GM23338 (cell line): ENCODE measurements at regions not wholly inside any gene's neighbourhood (a gene's known extent, or its start where the extent isn't known, plus 50 kb on each side); places are given as distances from the start of the nearest gene placed in this dataset.

Experiments
- ATAC-seq: fragments of 200-7000 bp; cut with Tn5 transposase; 3 replicates; pipeline ENCODE4 v1.9.1; 2020
- DNase-seq: peaks from one replicate; pipeline ENCODE4 v3.0.0-alpha.2; 2015; ENCODE audit warnings: low spot score
- H2AFZ ChIP-seq: fragments of 200-600 bp; sonication (generic); 2 replicates; pipeline ENCODE4 v1.8.0; 2016; ENCODE audit warnings: antibody characterized with exemption, mild to moderate bottlenecking, moderate library complexity
- H3F3A ChIP-seq: fragments of 200-600 bp; sonication (generic); replicated peaks from 2 replicates; pipeline ENCODE4 v1.8.0; 2017; ENCODE audit warnings: antibody characterized with exemption, mixed run types, low read depth
- H3K27ac ChIP-seq: fragments of 200-600 bp; sonication (generic); 2 replicates; pipeline ENCODE4 v1.6.1; 2016; ENCODE audit warnings: low read depth
- H3K27me3 ChIP-seq: fragments of 200-600 bp; sonication (generic); 2 replicates; pipeline ENCODE4 v1.8.0; 2016; ENCODE audit warnings: mild to moderate bottlenecking, mixed run types, moderate library complexity; ENCODE audit not compliant: insufficient read depth
- H3K36me3 ChIP-seq: fragments of 200-600 bp; sonication (generic); 2 replicates; pipeline ENCODE4 v1.8.0; 2016; ENCODE audit warnings: mild to moderate bottlenecking; ENCODE audit not compliant: insufficient read depth
- H3K4me1 ChIP-seq: fragments of 200-600 bp; sonication (generic); 2 replicates; pipeline ENCODE4 v1.8.0; 2016; ENCODE audit warnings: mild to moderate bottlenecking, moderate library complexity; ENCODE audit not compliant: insufficient read depth
- H3K4me2 ChIP-seq: fragments of 200-600 bp; sonication (generic); 2 replicates; pipeline ENCODE4 v1.7.1; 2017; ENCODE audit warnings: mixed run types
- H3K4me3 ChIP-seq: fragments of 200-600 bp; sonication (generic); 2 replicates; pipeline ENCODE4 v1.6.1; 2016; ENCODE audit warnings: mixed run types
- H3K79me2 ChIP-seq: fragments of 200-600 bp; sonication (generic); replicated peaks from 2 replicates; pipeline ENCODE4 v1.8.0; 2017; ENCODE audit warnings: mild to moderate bottlenecking; ENCODE audit not compliant: insufficient read depth
- H3K9me2 ChIP-seq: fragments of 200-600 bp; sonication (generic); 2 replicates; pipeline ENCODE4 v1.8.0; 2017; ENCODE audit not compliant: insufficient read depth
- H4K20me1 ChIP-seq: fragments of 200-600 bp; sonication (generic); replicated peaks from 2 replicates; pipeline ENCODE4 v1.8.0; 2017; ENCODE audit warnings: mild to moderate bottlenecking; ENCODE audit not compliant: insufficient read depth
- H3K27ac Mint-ChIP-seq: 2 replicates; pipeline ENCODE4 v1.8.0; 2020; ENCODE audit warnings: inconsistent platforms, mild to moderate bottlenecking, moderate library complexity, mixed read lengths
- H3K27me3 Mint-ChIP-seq: 3 replicates; pipeline ENCODE4 v1.8.0; 2022; ENCODE audit warnings: low read depth, mild to moderate bottlenecking, moderate library complexity, mixed read lengths, inconsistent platforms; ENCODE audit not compliant: insufficient read depth, poor library complexity
- H3K36me3 Mint-ChIP-seq: 3 replicates; pipeline ENCODE4 v1.8.0; 2021; ENCODE audit warnings: low read depth, mild to moderate bottlenecking, inconsistent platforms, moderate library complexity, mixed read lengths
- H3K4me1 Mint-ChIP-seq: 3 replicates; pipeline ENCODE4 v1.8.0; 2020; ENCODE audit warnings: mild to moderate bottlenecking, inconsistent platforms, mixed read lengths
- H3K4me3 Mint-ChIP-seq: 3 replicates; pipeline ENCODE4 v1.8.0; 2021; ENCODE audit warnings: moderate library complexity, mild to moderate bottlenecking, inconsistent platforms, mixed read lengths
- H3K9me3 Mint-ChIP-seq: 3 replicates; pipeline ENCODE4 v1.8.0; 2020; ENCODE audit warnings: moderate library complexity, mild to moderate bottlenecking, inconsistent platforms, mixed read lengths
- CREB1 ChIP-seq: fragments of 250-450 bp; sonication (Bioruptor Pico); IDR thresholded peaks from 2 replicates; pipeline ENCODE4 v1.5.0; 2020; ENCODE audit warnings: low read depth, mild to moderate bottlenecking, moderate library complexity
- EZH2 ChIP-seq: fragments of 200-600 bp; sonication (generic); IDR thresholded peaks from one replicate; pipeline ENCODE4 v1.8.0; 2017; ENCODE audit warnings: antibody characterized with exemption, mild to moderate bottlenecking, low read depth; ENCODE audit not compliant: unreplicated experiment
- REST ChIP-seq: IDR thresholded peaks from one replicate; pipeline ENCODE4 v1.6.1; 2018; ENCODE audit warnings: antibody characterized with exemption; ENCODE audit not compliant: unreplicated experiment
- STAT1 ChIP-seq: IDR thresholded peaks from one replicate; pipeline ENCODE4 v1.6.1; 2016; ENCODE audit warnings: antibody characterized with exemption; ENCODE audit not compliant: unreplicated experiment
- ZNF114 ChIP-seq: fragments of 250-450 bp; sonication (Bioruptor Pico); IDR thresholded peaks from 2 replicates; pipeline ENCODE4 v1.5.0; 2020; ENCODE audit warnings: mild to moderate bottlenecking, moderate library complexity
- ZNF331 ChIP-seq: fragments of 250-450 bp; sonication (Bioruptor Pico); IDR thresholded peaks from 2 replicates; pipeline ENCODE4 v1.5.0; 2020; ENCODE audit warnings: low read depth, mild to moderate bottlenecking, moderate library complexity
- ZNF462 ChIP-seq: fragments of 250-450 bp; sonication (Bioruptor Pico); IDR thresholded peaks from 2 replicates; pipeline ENCODE4 v1.5.0; 2020; ENCODE audit warnings: mild to moderate bottlenecking, moderate library complexity
- TF ChIP-seq, protein P1 (sequence below): IDR thresholded peaks from 2 replicates; pipeline ENCODE4 v1.6.1; 2016; ENCODE audit warnings: antibody characterized with exemption

GRCh38 chr6:81832304-81832703 lies 79.8 kb upstream of the TENT5A start:
- no peak for DNase-seq
- no peaks in the 10 kb centered on the region for H3K4me1 ChIP-seq
- H2AFZ ChIP-seq = no peak overlapping the region
- H3K4me3 ChIP-seq = no peak overlapping the region
- H3K36me3 ChIP-seq = no peaks in the 10 kb centered on the region
- no peak for ATAC-seq
- H3K79me2 ChIP-seq = no peaks in the 10 kb centered on the region
- no peak overlapping the region for H3K4me3 Mint-ChIP-seq
- no peaks in the 10 kb centered on the region for H3K9me3 Mint-ChIP-seq
- TF ChIP-seq STAT1 (no peak), ZNF462 (CRISPR knock-in tag) (no peak), CREB1 (CRISPR knock-in tag) (no peak), ZNF331 (CRISPR knock-in tag) (no peak), REST (no peak), ZNF114 (no peak), EZH2 (no peak)
- TF ChIP-seq, protein P1, sequence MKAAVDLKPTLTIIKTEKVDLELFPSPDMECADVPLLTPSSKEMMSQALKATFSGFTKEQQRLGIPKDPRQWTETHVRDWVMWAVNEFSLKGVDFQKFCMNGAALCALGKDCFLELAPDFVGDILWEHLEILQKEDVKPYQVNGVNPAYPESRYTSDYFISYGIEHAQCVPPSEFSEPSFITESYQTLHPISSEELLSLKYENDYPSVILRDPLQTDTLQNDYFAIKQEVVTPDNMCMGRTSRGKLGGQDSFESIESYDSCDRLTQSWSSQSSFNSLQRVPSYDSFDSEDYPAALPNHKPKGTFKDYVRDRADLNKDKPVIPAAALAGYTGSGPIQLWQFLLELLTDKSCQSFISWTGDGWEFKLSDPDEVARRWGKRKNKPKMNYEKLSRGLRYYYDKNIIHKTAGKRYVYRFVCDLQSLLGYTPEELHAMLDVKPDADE = no peak
- H3K9me2 ChIP-seq = peaks cover 6% of the 10 kb centered on the region; the same call in 1 of the 2 replicates
- H3K36me3 Mint-ChIP-seq = no peaks in the 10 kb centered on the region
- no peaks in the 10 kb centered on the region for H3K27me3 ChIP-seq
- no peak overlapping the region for H3K27ac Mint-ChIP-seq
- H3K27ac ChIP-seq = no peak overlapping the region
- no peaks in the 10 kb centered on the region for H3K4me1 Mint-ChIP-seq
- no peaks in the 10 kb centered on the region for H3F3A ChIP-seq
- H3K4me2 ChIP-seq = no peak overlapping the region
- no peaks in the 10 kb centered on the region for H3K27me3 Mint-ChIP-seq
- H4K20me1 ChIP-seq = no peaks in the 10 kb centered on the region
